K562 (cell line): ENCODE measurements at regions not wholly inside any gene's neighbourhood (a gene's known extent, or its start where the extent isn't known, plus 50 kb on each side); places are given as distances from the start of the nearest gene placed in this dataset.

ENCODE experiments used
- ATAC-seq: fragments of 200-7000 bp; cut with Tn5 transposase; 3 replicates; pipeline ENCODE4 v1.9.1; 2020; ENCODE audit warnings: moderate library complexity
- BruUV-seq: library from RNA; stranded (reverse); fragments of 400-500 nt; replicated peaks from 2 replicates; lab custom pipeline; 2021; lab: Mats Ljungman, UMichigan
- CTCF ChIA-PET: fragments of 300-600 bp; formaldehyde crosslinking; extraction: SDS; loops from one replicate; lab custom pipeline; 2021; ENCODE audit warnings: low intra/inter-chr PET ratio; lab: Yijun Ruan, JAX
- POLR2A ChIA-PET: fragments of 300-600, 350-650 bp; sonication (Branson Sonifier 250); formaldehyde crosslinking; extraction: SDS; loops from one replicate; lab custom pipeline; 2021; ENCODE audit warnings: antibody characterized with exemption, inconsistent platforms; lab: Yijun Ruan, JAX
- DNase-seq, 4 experiments: peaks; one replicate each; pipeline versions ENCODE4 v3.0.0 to v3.0.0-alpha.2; 2011 to 2018; ENCODE audit warnings: low spot score in 3 of 4, mixed read lengths in 3 of 4; ENCODE audit errors: extremely low read depth in 1 of 4
- FAIRE-seq: peaks from 2 replicates; lab custom pipeline; 2011; peaks lifted over from hg19 to GRCh38; lab: Jason Lieb, UNC
- H2AFZ ChIP-seq: 2 replicates; pipeline ENCODE4 v1.6.0; 2011; ENCODE audit warnings: low read depth, low read length, control low read depth, inconsistent platforms
- H3K27ac ChIP-seq: fragments of 200-600 bp; 3 replicates; pipeline ENCODE4 v1.8.0; 2011; ENCODE audit warnings: low read depth, mild to moderate bottlenecking, control low read depth, inconsistent platforms, low read length, moderate library complexity, mixed read lengths; ENCODE audit errors: extremely low read depth
- H3K27me3 ChIP-seq, 2 experiments: fragments of 300-600 bp in 1 of 2; 2 replicates in 1 of 2; 3 replicates in 1 of 2; pipeline versions ENCODE4 v1.6.0 to v1.8.0; 2011; ENCODE audit warnings: inconsistent platforms in 2 of 2, low read length in 2 of 2, mild to moderate bottlenecking in 1 of 2, mixed read lengths in 1 of 2, moderate library complexity in 1 of 2; ENCODE audit not compliant: control insufficient read depth in 2 of 2, insufficient read depth in 2 of 2
- H3K36me3 ChIP-seq: fragments of 300-600 bp; 3 replicates; pipeline ENCODE4 v1.8.0; 2011; ENCODE audit warnings: mild to moderate bottlenecking, low read length, inconsistent platforms; ENCODE audit not compliant: control insufficient read depth, insufficient read depth
- H3K4me1 ChIP-seq, 2 experiments: fragments of 200-600 bp in 1 of 2; replicated peaks in 1 of 2; 2 replicates in 1 of 2; 3 replicates in 1 of 2; pipeline versions ENCODE4 v1.5.1 to v1.8.0; 2011; ENCODE audit warnings: inconsistent platforms in 2 of 2, low read length in 2 of 2, mild to moderate bottlenecking in 1 of 2, mixed read lengths in 1 of 2, moderate library complexity in 1 of 2; ENCODE audit not compliant: control insufficient read depth in 2 of 2, insufficient read depth in 2 of 2
- H3K4me2 ChIP-seq: 2 replicates; pipeline ENCODE4 v1.6.1; 2011; ENCODE audit warnings: low read length, control low read depth, inconsistent platforms, mixed read lengths; ENCODE audit not compliant: insufficient read depth
- H3K4me3 ChIP-seq: fragments of 200-600 bp; sonication (generic), shearing (Covaris generic); 2 replicates; pipeline ENCODE4 v1.5.1; 2016; ENCODE audit warnings: control low read depth, inconsistent platforms
- H3K79me2 ChIP-seq: fragments of 200-600 bp; 3 replicates; pipeline ENCODE4 v1.8.0; 2011; ENCODE audit warnings: low read length, inconsistent platforms; ENCODE audit not compliant: control insufficient read depth, insufficient read depth
- H3K9ac ChIP-seq, 2 experiments: 2 replicates each; pipeline versions ENCODE4 v1.6.0 to v1.6.1; 2011; ENCODE audit warnings: low read depth in 2 of 2, low read length in 2 of 2, control low read depth in 1 of 2, inconsistent platforms in 1 of 2, mild to moderate bottlenecking in 1 of 2, mixed read lengths in 1 of 2; ENCODE audit not compliant: insufficient read depth in 1 of 2
- H3K9me1 ChIP-seq: one replicate; pipeline ENCODE4 v1.6.0; 2011; ENCODE audit warnings: inconsistent platforms, mild to moderate bottlenecking, low read length, moderate library complexity; ENCODE audit not compliant: control insufficient read depth, insufficient read depth
- H3K9me3 ChIP-seq: replicated peaks from 2 replicates; pipeline ENCODE4 v1.5.1; 2011; ENCODE audit warnings: low read depth, low read length, inconsistent platforms; ENCODE audit not compliant: control insufficient read depth, insufficient read depth
- H4K20me1 ChIP-seq: replicated peaks from 2 replicates; pipeline ENCODE4 v1.6.1; 2011; ENCODE audit warnings: low read length, inconsistent platforms, mixed read lengths; ENCODE audit not compliant: control insufficient read depth, insufficient read depth
- ESRRB ChIP-seq: fragments of 250-450 bp; sonication (Bioruptor Pico); IDR thresholded peaks from 2 replicates; pipeline ENCODE4 v1.5.0; 2020; ENCODE audit warnings: mild to moderate bottlenecking, moderate library complexity, borderline replicate concordance
- HDGF ChIP-seq: fragments of 450-650 bp; IDR thresholded peaks from 2 replicates; pipeline ENCODE4 v1.6.1; 2016
- HSF4 ChIP-seq: fragments of 250-450 bp; sonication (Bioruptor Pico); IDR thresholded peaks from 2 replicates; pipeline ENCODE4 v2.1.2; 2022; ENCODE audit warnings: mild to moderate bottlenecking, moderate library complexity, borderline replicate concordance
- KAT7 ChIP-seq: sonication (generic); formaldehyde crosslinking; IDR thresholded peaks from 2 replicates; pipeline ENCODE4 v1.8.0; 2022; ENCODE audit warnings: missing genetic modification reagents, mild to moderate bottlenecking, borderline replicate concordance
- NCOA4 ChIP-seq: fragments of 450-650 bp; IDR thresholded peaks from 2 replicates; pipeline ENCODE4 v1.6.1; 2018; ENCODE audit warnings: mild to moderate bottlenecking; ENCODE audit not compliant: partially characterized antibody
- NKRF ChIP-seq: fragments of 450-650 bp; IDR thresholded peaks from 2 replicates; pipeline ENCODE4 v1.6.1; 2016; ENCODE audit warnings: borderline replicate concordance
- SMARCA4 ChIP-seq: fragments of 450-650 bp; IDR thresholded peaks from 2 replicates; pipeline ENCODE4 v1.6.1; 2016
- SRF ChIP-seq, 2 experiments: fragments of 250-450, 450-650 bp in 1 of 2; sonication (Bioruptor Pico) in 1 of 2; sonication (generic) in 1 of 2; formaldehyde crosslinking; IDR thresholded peaks; 2 replicates each; pipeline versions ENCODE4 v1.5.0 to v1.5.1; 2020 to 2022; ENCODE audit warnings: mild to moderate bottlenecking in 1 of 2, missing genetic modification reagents in 1 of 2
- TBL1XR1 ChIP-seq, 2 experiments: IDR thresholded peaks; 2 replicates each; pipeline ENCODE4 v1.6.1; 2012; ENCODE audit warnings: improper control_type of control experiment in 2 of 2, low read length in 2 of 2, mild to moderate bottlenecking in 1 of 2
- TRIM24 ChIP-seq, 2 experiments: fragments of 450-650 bp; IDR thresholded peaks; 2 replicates each; pipeline ENCODE4 v1.6.1; 2016
- TRIM28 ChIP-seq: fragments of 450-650 bp; IDR thresholded peaks from 2 replicates; pipeline ENCODE4 v1.6.1; 2017
- TSC22D4 ChIP-seq: fragments of 450-650 bp; IDR thresholded peaks from 2 replicates; pipeline ENCODE4 v1.6.1; 2016; ENCODE audit warnings: missing genetic modification characterization, missing biosample characterization, control low read depth
- XRCC3 ChIP-seq: fragments of 450-650 bp; IDR thresholded peaks from 2 replicates; pipeline ENCODE4 v1.6.1; 2017; ENCODE audit warnings: mild to moderate bottlenecking, moderate library complexity
- ZFX ChIP-seq: sonication (generic); formaldehyde crosslinking; IDR thresholded peaks from 2 replicates; pipeline ENCODE4 v1.8.0; 2022; ENCODE audit warnings: mild to moderate bottlenecking, missing genetic modification reagents, moderate library complexity
- ZNF121 ChIP-seq: sonication (generic); formaldehyde crosslinking; conservative IDR thresholded peaks from 2 replicates; pipeline ENCODE4 v1.8.0; 2022; ENCODE audit warnings: missing genetic modification reagents
- ZNF184 ChIP-seq: sonication (generic); formaldehyde crosslinking; IDR thresholded peaks from 2 replicates; pipeline ENCODE4 v1.5.0; 2020; ENCODE audit warnings: missing genetic modification reagents
- ZNF217 ChIP-seq: sonication (generic); formaldehyde crosslinking; IDR thresholded peaks from 2 replicates; pipeline ENCODE4 v1.8.0; 2022; ENCODE audit warnings: mild to moderate bottlenecking, missing genetic modification reagents
- ZNF280A ChIP-seq: fragments of 450-650 bp; IDR thresholded peaks from 2 replicates; pipeline ENCODE4 v1.6.1; 2018; ENCODE audit warnings: mild to moderate bottlenecking, low read depth; ENCODE audit not compliant: partially characterized antibody
- ZNF696 ChIP-seq: fragments of 250-450 bp; sonication (Bioruptor Pico); conservative IDR thresholded peaks from 2 replicates; pipeline ENCODE4 v1.4.0; 2020; ENCODE audit warnings: mild to moderate bottlenecking, moderate library complexity
- WGBS: fragments of 100-300 bp; shearing (Covaris generic); methylation state at CpG from one replicate; pipeline ENCODE4 v1.1.6; 2016; ENCODE audit warnings: low coverage, mixed read lengths; ENCODE audit not compliant: insufficient coverage; ENCODE audit errors: missing lambda C conversion rate; 5-methylcytosine and 5-hydroxymethylcytosine counted together
- in situ Hi-C: fragments of 300-500 bp; cut with MboI; formaldehyde crosslinking; loops from 4 replicates; pipeline ENCODE4 v1.15.0; 2018; ENCODE audit warnings: inconsistent platforms, mixed read lengths
- intact Hi-C: fragments of 100-400 bp; cut with micrococcal nuclease; formaldehyde crosslinking; loops from 2 replicates; pipeline ENCODE4 v1.14.2; 2022

- FAIRE-seq, result no peak
- TF ChIP-seq ZNF184 (no peak), ZFX (CRISPR knock-in tag) (no peak), TSC22D4 (tag) (no peak), HDGF (no peak), ESRRB (CRISPR knock-in tag) (no peak), ZNF217 (no peak), TRIM24 (IDR thresholded peaks at IDR 0.05) (no peak), SRF (CRISPR knock-in tag; IDR thresholded peaks at IDR 0.05) (no peak), NKRF (no peak), ZNF280A (no peak), SMARCA4 (no peak), XRCC3 (no peak), NCOA4 (no peak), ZNF121 (no peak), KAT7 (CRISPR knock-in tag) (no peak), TRIM28 (no peak), TBL1XR1 (IDR thresholded peaks at IDR 0.05; ENCODE audit: low read length in 2 of 2) (no peak), HSF4 (no peak), ZNF696 (CRISPR knock-in tag) (no peak)
- Histone ChIP-seq H4K20me1 (no peaks in the 10 kb centered on the region), H3K4me3 (no peak overlapping the region), H3K9me3 (no peaks in the 10 kb centered on the region), H3K27me3 (peaks cover 4 to 18% of the 10 kb centered on the region in 2 experiments; a peak in 4 of 5 replicates), H3K79me2 (no peaks in the 10 kb centered on the region), H3K4me2 (no peak overlapping the region), H2AFZ (no peak overlapping the region), H3K27ac (no peak overlapping the region), H3K9ac (no peak overlapping the region), H3K9me1 (no peaks in the 10 kb centered on the region), H3K36me3 (no peaks in the 10 kb centered on the region), H3K4me1 (no peaks in the 10 kb centered on the region)
- intact Hi-C loops (no loop called here), in situ Hi-C loops (no loop called here)
- BruUV-seq, result no TSS peak
- under 1% methylated on average over 14 of the region's 14 CpGs for WGBS
- ChIA-PET POLR2A (interaction anchor here (0.7 kb wide), 1 partner anchor 13 kb away, joined by 3 read pairs; no protein-coding TSS in a partner anchor), CTCF (no interaction called here)
- no peak for ATAC-seq
- no peak for DNase-seq
These were observed 133.5 kb downstream of the UQCRFS1 start for GRCh38 chr19:29079356-29080032.
